ENCODE measurements at regions not wholly inside any gene's neighbourhood (a gene's known extent, or its start where the extent isn't known, plus 50 kb on each side); places are given as distances from the start of the nearest gene placed in this dataset.
"Not testable (repeated sequence)": the region's sequence is repeated elsewhere in the genome, so short reads cannot be mapped to it uniquely, and the experiment has no call there.

DNA sequence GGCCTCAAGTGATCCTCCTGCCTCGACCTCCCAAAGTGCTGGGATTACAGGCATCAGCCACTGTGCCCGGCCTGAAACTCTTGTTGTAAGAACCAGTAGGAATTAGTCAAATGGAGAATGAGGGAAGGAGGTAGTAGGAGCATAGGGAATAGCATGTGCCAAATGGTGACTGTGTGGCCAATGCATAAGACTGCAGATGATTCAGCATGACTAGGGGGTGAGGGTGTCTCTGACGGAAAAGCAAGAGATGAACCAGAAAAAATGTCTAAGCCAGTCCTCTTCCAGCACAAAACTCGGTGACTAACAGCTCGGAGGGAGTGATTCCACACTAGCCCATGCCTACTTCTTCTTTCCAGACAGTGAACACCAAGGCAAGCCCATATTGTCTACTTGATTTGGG is 58.2 kb upstream of the DUSP21 start:
- DNase-seq (ENCODE audit: low spot score), result peak; percentile 71

- no peak for DNase-seq (ENCODE audit: low spot score)
Measured at GRCh38 chrX:44784241-44784640, 59.6 kb upstream of the DUSP21 start.

DNA sequence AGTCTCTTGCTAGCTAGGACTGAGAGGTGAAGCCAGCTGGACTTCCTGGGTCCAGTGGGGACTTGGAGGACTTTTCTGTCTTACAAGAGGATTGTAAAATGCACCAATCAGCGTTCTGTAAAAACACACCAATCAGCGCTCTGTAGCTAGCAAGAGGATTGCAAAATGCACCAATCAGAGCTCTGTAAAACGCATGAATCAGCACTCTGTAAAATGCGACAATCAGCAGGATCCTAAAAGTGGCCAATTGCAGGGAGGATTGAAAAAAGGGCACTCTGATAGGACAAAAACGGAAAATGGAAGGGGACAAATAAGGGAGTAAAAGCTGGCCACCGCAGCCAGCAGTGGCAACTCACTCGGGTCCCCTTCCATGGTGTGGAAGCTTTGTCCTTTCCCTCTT is 65.6 kb upstream of the DUSP21 start:
- no peak for DNase-seq (ENCODE audit: low spot score)

GRCh38 chrX:44775726-44776125 is 68.1 kb upstream of the DUSP21 start:
- DNase-seq (ENCODE audit: low spot score), result no peak

DNA sequence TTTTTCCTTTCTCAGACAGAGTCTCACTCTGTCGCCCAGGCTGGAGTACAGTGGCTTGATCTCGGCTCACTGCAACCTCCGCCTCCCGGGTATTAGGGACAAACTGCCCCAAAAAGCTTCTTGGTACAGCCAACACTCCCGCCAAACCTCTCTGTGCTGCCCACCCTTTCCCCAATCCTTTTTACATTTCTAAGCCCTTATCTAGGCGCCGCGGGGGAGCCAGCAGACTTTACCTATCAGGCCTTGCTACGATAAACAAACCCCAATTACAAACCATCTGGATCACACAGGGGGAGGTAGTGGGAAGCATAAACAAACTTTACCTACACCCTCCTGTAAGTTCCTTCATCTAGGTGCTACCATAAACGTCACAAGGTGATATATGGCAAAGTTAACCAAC is 69.8 kb upstream of the DUSP21 start:
- DNase-seq (ENCODE audit: low spot score), result not testable (repeated sequence)

GRCh38 chrX:44770121-44770520 is 73.7 kb upstream of the DUSP21 start:
- no peak for DNase-seq (ENCODE audit: low spot score)

GRCh38 chrX:44767308-44767707 is 76.5 kb upstream of the DUSP21 start:
- no peak for DNase-seq (ENCODE audit: low spot score)

DNA sequence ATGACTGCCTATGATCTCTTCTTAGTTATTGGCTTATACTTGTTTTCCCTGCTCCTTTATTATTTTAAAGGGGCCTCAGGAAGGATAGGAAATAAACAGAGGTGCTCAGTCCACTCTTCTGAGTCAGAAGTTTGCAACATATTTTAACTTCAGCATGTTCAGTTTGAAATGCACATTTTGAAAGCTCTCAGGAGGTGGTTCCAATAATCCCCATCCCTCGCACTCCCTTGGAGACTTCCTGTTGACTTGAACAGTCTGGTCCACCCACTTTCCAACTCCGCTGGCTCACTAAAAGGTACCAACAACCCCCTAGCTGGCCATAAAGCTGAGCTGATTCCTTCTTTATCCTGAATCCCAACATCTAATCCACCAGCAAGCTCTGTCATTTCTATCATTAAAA is 78.3 kb upstream of the DUSP21 start:
- peak; percentile 12 for DNase-seq (ENCODE audit: low spot score)

- DNase-seq (ENCODE audit: low spot score), result peak; percentile 11
Measured at GRCh38 chrX:44747969-44748368, 95.9 kb upstream of the DUSP21 start.

DNA sequence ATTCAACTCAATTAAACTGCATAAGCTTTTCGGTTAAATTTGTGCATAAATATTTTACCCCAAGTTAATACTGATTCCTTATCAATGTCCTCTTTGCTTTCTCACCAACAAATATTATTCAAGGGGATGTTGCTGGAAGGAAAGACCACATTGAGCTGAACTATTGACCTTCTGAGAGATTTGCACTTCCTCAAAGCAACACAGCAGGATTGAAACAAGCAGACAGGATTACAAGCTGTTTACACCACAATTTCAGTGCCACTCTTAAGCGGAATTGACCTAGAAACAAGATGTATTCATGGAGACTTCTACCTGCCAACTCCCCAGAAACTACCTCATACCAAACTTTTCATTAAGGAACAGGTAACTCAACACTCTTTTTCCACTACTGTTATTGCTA is 96.5 kb upstream of the DUSP21 start:
- DNase-seq (ENCODE audit: low spot score), result no peak

GRCh38 chrX:44744799-44745198 is 99.0 kb upstream of the DUSP21 start:
- DNase-seq (ENCODE audit: low spot score), result no peak

DNA sequence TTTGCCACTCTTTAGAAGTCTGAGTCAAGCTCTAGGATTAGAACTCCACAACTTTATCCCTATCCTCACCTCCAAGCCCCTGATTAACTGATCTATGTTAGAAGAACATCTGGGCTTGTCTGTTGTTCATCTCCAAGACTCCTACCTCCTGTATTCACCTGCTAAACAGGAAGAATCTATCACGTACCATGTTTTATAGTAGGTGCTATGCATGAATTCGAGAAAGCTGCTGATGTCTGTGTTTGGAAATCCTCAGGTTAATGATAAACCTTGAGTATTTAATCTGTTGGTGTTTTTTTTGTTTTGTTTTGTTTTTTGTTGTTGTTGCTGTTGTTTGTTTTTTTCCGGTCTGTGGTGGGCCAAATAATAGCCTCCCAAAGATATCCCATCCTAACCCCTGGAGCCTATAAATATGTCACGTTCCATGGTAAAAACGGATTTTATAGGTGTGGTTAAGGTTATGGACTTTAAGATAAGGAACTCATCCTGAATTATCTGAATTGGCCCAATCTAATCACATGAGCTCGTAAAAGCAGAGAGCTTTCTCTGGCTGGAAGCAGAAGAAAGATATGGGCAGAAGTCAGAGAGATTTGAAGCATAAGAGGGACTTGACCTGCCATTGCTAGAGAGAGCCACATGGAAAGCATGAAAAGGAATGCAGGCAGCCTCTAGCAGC is 101.2 kb upstream of the DUSP21 start:
- no peak for DNase-seq (ENCODE audit: low spot score)

- DNase-seq (ENCODE audit: low spot score), result not testable (repeated sequence)
Measured at GRCh38 chrX:44741859-44742258, 102.0 kb upstream of the DUSP21 start.

GRCh38 chrX:44741458-44741857 is 102.4 kb upstream of the DUSP21 start:
- DNase-seq (ENCODE audit: low spot score), result not testable (repeated sequence)

DNA sequence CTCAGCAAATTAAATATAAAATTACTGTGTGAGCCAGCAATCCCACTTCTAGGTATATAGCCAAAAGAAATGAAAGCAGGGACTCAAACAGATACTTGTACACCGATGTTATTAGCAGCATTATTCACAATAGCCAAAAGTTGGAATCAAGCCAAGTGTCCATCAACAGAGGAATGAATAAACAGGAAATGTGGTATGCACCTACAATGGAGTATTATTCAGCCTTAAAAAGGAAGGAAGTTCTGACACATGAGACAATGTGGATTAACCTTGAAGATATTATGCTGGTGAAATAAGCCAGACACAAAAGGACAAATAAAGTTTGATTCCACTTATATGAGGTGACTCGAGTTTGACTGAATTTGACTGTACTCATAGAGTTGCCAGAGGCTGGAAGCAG is 108.3 kb upstream of the DUSP21 start:
- DNase-seq (ENCODE audit: low spot score), result no peak

GRCh38 chrX:44733931-44734330 is 109.9 kb upstream of the DUSP21 start:
- DNase-seq (ENCODE audit: low spot score), result peak; percentile 6

DNA sequence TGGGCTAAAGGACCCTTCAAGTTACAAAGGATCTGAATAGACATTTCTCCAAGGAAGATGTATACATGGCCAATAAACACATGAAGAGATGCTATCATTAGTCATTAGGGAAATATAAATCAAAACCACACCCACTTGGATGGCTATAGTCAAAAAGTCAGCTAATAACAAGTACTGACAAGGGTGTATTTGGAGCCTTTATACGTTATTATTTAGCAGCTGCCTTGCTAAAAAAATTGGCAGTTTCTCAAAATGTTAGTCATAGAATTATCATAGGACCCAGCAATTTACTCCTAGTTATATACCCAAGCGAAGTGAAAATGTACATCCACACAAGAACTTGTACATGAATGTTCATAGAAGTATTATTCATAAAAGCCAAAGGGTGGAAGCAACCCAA is 112.7 kb upstream of the DUSP21 start:
- DNase-seq (ENCODE audit: low spot score), result no peak

DNA sequence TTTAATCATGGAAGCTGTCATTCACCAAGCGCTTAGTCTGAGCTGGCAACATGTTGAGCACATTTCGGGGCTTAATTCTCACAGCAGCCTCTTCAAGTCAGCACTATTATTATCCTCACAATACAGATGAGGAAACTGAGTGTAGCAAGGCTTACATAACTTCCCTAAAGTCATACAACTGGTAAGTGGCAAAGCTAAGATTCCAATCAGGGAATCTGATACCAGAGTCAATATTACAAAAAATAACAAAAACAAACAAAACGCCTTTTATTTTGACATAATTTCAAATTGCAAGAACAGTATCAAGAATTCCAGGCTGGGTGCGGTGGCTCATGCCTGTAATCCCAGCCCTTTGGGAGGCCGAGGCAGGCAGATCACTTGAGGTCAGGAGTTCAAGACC is 120.4 kb upstream of the DUSP21 start:
- DNase-seq (ENCODE audit: low spot score), result no peak

DNA sequence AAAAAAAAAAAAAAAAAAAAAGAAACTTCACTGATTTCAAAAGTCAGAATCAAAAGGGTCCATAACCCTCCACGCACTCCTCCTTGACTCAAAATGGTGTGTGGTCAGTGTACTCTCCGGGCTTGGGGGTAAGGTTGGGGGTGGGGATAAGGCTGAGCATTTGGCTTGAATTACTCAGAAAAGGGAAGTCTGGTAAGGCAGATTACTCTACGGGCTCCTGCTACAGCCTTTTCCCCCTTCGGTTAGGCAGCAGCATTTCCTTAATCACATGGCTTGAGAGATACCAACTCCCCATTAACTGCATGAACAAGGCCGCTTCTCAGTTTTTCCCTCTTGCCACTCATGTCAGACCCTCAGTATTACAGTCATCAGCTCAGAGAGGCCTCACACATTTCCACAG is 135.4 kb upstream of the DUSP21 start:
- no peak for DNase-seq (ENCODE audit: low spot score)

DNA sequence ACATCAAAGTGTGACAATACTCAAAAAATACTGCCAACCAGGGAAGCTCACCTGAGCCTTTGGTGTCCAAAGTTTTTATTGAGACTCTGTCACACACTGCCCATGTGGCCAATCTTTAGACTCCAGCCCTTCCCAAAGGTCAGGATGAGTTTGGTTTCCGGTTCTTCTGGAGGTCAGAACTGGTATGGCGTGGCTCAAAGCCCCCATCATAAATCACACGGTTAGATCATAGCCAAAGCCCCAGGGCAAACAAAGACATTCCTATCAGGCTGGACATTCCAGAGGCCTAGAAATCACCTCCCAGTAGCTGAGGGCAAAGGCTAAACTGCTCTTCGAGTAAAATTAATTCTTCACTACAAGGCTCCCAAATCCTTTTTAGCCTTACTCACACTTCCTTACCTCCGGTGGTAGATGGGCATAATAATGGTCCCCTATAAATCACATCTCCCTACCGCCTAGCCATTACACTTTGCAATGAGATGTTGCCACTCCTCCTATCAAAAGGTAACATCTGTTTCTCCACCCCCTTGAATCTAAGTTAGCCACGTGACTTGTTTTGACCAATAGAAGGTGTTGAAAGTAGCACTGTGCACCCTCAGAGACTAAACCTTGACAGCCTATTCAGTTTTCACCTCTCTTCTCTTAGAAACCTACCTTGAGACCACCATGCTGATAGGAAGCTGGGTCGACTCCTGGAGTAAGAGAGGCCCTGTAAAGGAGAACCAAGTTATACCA is 137.8 kb upstream of the DUSP21 start:
- DNase-seq (ENCODE audit: low spot score), result no peak

DNA sequence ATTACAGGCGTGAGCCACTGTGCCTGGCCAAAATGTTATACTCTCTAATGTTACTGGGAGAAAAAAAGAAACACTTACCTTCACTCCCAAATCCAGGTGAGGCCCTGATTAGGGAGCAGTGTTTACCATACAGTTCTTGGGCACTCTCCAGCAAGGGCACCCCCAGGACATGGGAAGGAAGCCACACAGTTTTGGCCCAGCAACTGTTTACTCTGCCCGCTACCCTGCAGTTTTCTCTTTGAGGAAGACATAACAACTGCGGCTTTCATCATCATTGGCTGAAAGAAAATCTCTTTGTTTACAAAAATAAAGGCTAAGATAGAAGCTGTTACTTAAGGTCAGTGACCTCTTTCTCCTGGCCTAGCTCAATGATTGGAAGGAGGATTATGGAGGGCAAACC is 145.5 kb upstream of the DUSP21 start:
- DNase-seq (ENCODE audit: low spot score), result no peak

DNA sequence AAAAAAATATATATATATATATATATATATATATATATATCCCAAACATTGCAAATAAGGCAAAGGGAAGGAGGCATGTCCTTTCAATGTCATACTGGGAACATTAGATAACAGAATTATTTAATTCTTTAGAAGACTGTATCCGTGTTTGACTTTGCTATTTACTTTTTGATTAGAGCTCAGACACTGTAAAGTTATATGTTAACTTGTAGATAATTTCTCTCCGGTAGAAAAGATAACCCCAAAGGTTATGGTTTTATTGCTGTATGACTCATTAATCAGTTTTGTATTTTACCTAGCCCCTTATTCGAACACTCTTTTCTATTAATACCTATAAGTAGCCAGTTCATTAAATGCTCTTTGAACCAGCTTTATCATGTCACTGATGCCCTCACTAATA is 150.6 kb upstream of the DUSP21 start:
- DNase-seq (ENCODE audit: low spot score), result no peak

- DNase-seq (ENCODE audit: low spot score), result no peak
Measured at GRCh38 chrX:44690129-44690528, 147.5 kb upstream of the FUNDC1 start.

Measured in AG20443 (cell line).